H1 (cell line): ENCODE measurements at regions not wholly inside any gene's neighbourhood (a gene's known extent, or its start where the extent isn't known, plus 50 kb on each side); places are given as distances from the start of the nearest gene placed in this dataset.
A peak's percentile ranks its signal among the peaks of the same experiment; 100 is the strongest.

ENCODE experiments used
- CTCF ChIA-PET: fragments of 300-600 bp; sonication (Branson Sonifier 250); formaldehyde crosslinking; loops from one replicate; lab custom pipeline; 2021; ENCODE audit not compliant: partially characterized antibody; lab: Charles Lee
- POLR2A ChIA-PET: fragments of 300-600 bp; sonication (Branson Sonifier 250); formaldehyde crosslinking; loops from one replicate; lab custom pipeline; 2021; ENCODE audit warnings: inconsistent platforms; ENCODE audit not compliant: partially characterized antibody; lab: Charles Lee
- DNase-seq, 2 experiments: peaks; one replicate each; pipeline versions ENCODE4 v3.0.0 to v3.0.0-alpha.2; 2010 to 2022; ENCODE audit warnings: low spot score in 2 of 2, low read depth in 1 of 2, mixed read lengths in 1 of 2
- FAIRE-seq: peaks from 2 replicates; lab custom pipeline; 2011; peaks lifted over from hg19 to GRCh38; lab: Jason Lieb, UNC
- H2AFZ ChIP-seq: 2 replicates; pipeline ENCODE4 v1.8.1; 2012; ENCODE audit warnings: low read length, inconsistent platforms
- H2AK5ac ChIP-seq: 2 replicates; pipeline ENCODE4 v1.6.1; 2013; ENCODE audit warnings: low read depth, low read length
- H2BK120ac ChIP-seq: replicated peaks from 2 replicates; pipeline ENCODE3; 2013; ENCODE audit warnings: low read depth, low read length, inconsistent platforms
- H2BK12ac ChIP-seq: 2 replicates; pipeline ENCODE4 v1.6.1; 2013; ENCODE audit warnings: low read depth, low read length
- H2BK15ac ChIP-seq: 2 replicates; pipeline ENCODE4 v1.6.1; 2013; ENCODE audit warnings: low read length
- H2BK20ac ChIP-seq: 2 replicates; pipeline ENCODE4 v1.6.1; 2013; ENCODE audit warnings: low read length
- H2BK5ac ChIP-seq: 2 replicates; pipeline ENCODE4 v1.6.1; 2013; ENCODE audit warnings: low read depth, low read length
- H3K14ac ChIP-seq: 2 replicates; pipeline ENCODE4 v1.6.1; 2013; ENCODE audit warnings: inconsistent platforms; ENCODE audit not compliant: insufficient read length
- H3K18ac ChIP-seq: 2 replicates; pipeline ENCODE4 v1.6.1; 2013; ENCODE audit warnings: low read length; ENCODE audit errors: extremely low read depth
- H3K23ac ChIP-seq: 2 replicates; pipeline ENCODE4 v1.6.1; 2013; ENCODE audit warnings: inconsistent platforms; ENCODE audit not compliant: insufficient read length
- H3K23me2 ChIP-seq: 2 replicates; pipeline ENCODE4 v1.6.1; 2013; ENCODE audit warnings: low read depth, low read length
- H3K27ac ChIP-seq: 2 replicates; pipeline ENCODE4 v1.6.1; 2011; ENCODE audit warnings: low read depth, low read length, inconsistent platforms
- H3K27me3 ChIP-seq, 4 experiments: replicated peaks in 1 of 4; 1 replicate in 1 of 4; 2 replicates in 3 of 4; pipeline versions ENCODE4 v1.6.1 to v1.8.1; 2011 to 2013; ENCODE audit warnings: low read length in 3 of 4, mild to moderate bottlenecking in 3 of 4, inconsistent platforms in 2 of 4, mixed read lengths in 2 of 4, moderate library complexity in 1 of 4; ENCODE audit not compliant: control insufficient read depth in 3 of 4, insufficient read depth in 3 of 4; ENCODE audit errors: extremely low read depth in 1 of 4
- H3K36me3 ChIP-seq, 4 experiments: 2 replicates each; pipeline versions ENCODE4 v1.6.1 to v1.8.1; 2011 to 2013; ENCODE audit warnings: mild to moderate bottlenecking in 4 of 4, low read length in 3 of 4, moderate library complexity in 2 of 4, control low read depth in 1 of 4, inconsistent platforms in 1 of 4; ENCODE audit not compliant: insufficient read depth in 4 of 4, control insufficient read depth in 2 of 4
- H3K4ac ChIP-seq: replicated peaks from 2 replicates; pipeline ENCODE3; 2013; ENCODE audit warnings: low read length, low read depth, mixed read lengths, inconsistent platforms; ENCODE audit not compliant: insufficient read length
- H3K4me1 ChIP-seq, 4 experiments: replicated peaks in 1 of 4; 1 replicate in 1 of 4; 2 replicates in 3 of 4; pipeline versions ENCODE4 v1.6.1 to v1.8.1; 2011 to 2013; ENCODE audit warnings: low read length in 3 of 4, inconsistent platforms in 2 of 4, mixed read lengths in 1 of 4; ENCODE audit not compliant: insufficient read depth in 4 of 4, control insufficient read depth in 3 of 4
- H3K4me2 ChIP-seq, 2 experiments: 2 replicates each; pipeline versions ENCODE4 v1.6.1 to v1.8.1; 2011 to 2013; ENCODE audit warnings: low read depth in 2 of 2, low read length in 2 of 2, control low read depth in 1 of 2, inconsistent platforms in 1 of 2, mild to moderate bottlenecking in 1 of 2; ENCODE audit not compliant: insufficient read depth in 1 of 2
- H3K4me3 ChIP-seq, 4 experiments: fragments of 200-600, 300-600 bp in 1 of 4; sonication (generic), shearing (Covaris generic), sonication (Bioruptor Twin) in 1 of 4; 2 replicates each; pipeline versions ENCODE4 v1.5.1 to v1.8.1; 2011 to 2016; ENCODE audit warnings: low read length in 4 of 4, low read depth in 3 of 4, control low read depth in 2 of 4, inconsistent platforms in 2 of 4, mild to moderate bottlenecking in 2 of 4, mixed read lengths in 1 of 4, moderate library complexity in 1 of 4; ENCODE audit not compliant: insufficient read depth in 2 of 4; ENCODE audit errors: extremely low read depth in 1 of 4
- H3K56ac ChIP-seq: replicated peaks from 2 replicates; pipeline ENCODE3; 2013; ENCODE audit warnings: low read depth, mild to moderate bottlenecking, mixed read lengths, low read length, inconsistent platforms; ENCODE audit not compliant: insufficient read length
- H3K79me1 ChIP-seq: 2 replicates; pipeline ENCODE4 v1.6.1; 2013; ENCODE audit warnings: low read depth, low read length, control low read depth
- H3K79me2 ChIP-seq, 2 experiments: 2 replicates each; pipeline versions ENCODE4 v1.6.1 to v1.8.1; 2012 to 2013; ENCODE audit warnings: low read length in 2 of 2, mild to moderate bottlenecking in 2 of 2, inconsistent platforms in 1 of 2; ENCODE audit not compliant: insufficient read depth in 2 of 2, control insufficient read depth in 1 of 2
- H3K9ac ChIP-seq, 4 experiments: replicated peaks in 1 of 4; 1 replicate in 1 of 4; 2 replicates in 3 of 4; pipeline versions ENCODE4 v1.6.1 to v1.8.1; 2011 to 2013; ENCODE audit warnings: low read depth in 3 of 4, low read length in 3 of 4, control low read depth in 2 of 4, mild to moderate bottlenecking in 2 of 4, moderate library complexity in 2 of 4, inconsistent platforms in 1 of 4; ENCODE audit errors: extremely low read depth in 1 of 4
- H3K9me3 ChIP-seq, 2 experiments: 2 replicates each; pipeline versions ENCODE4 v1.6.1 to v1.8.1; 2012 to 2013; ENCODE audit warnings: mild to moderate bottlenecking in 2 of 2, moderate library complexity in 2 of 2, control low read depth in 1 of 2, inconsistent platforms in 1 of 2, low read depth in 1 of 2, low read length in 1 of 2, mixed read lengths in 1 of 2; ENCODE audit not compliant: insufficient read depth in 2 of 2
- H4K20me1 ChIP-seq, 2 experiments: replicated peaks in 1 of 2; 2 replicates each; pipeline versions ENCODE3 to v1.8.1; 2011 to 2013; ENCODE audit warnings: inconsistent platforms in 2 of 2, low read length in 2 of 2, mild to moderate bottlenecking in 1 of 2; ENCODE audit not compliant: insufficient read depth in 2 of 2, control insufficient read depth in 1 of 2
- H4K5ac ChIP-seq: 2 replicates; pipeline ENCODE4 v1.6.1; 2013; ENCODE audit warnings: low read length, low read depth, mixed read lengths, inconsistent platforms; ENCODE audit not compliant: insufficient read length
- H4K8ac ChIP-seq: 2 replicates; pipeline ENCODE4 v1.8.0; 2013; ENCODE audit warnings: mild to moderate bottlenecking, moderate library complexity, low read length, inconsistent platforms; ENCODE audit not compliant: insufficient read depth; ENCODE audit errors: extremely low read depth
- H4K91ac ChIP-seq: replicated peaks from 2 replicates; pipeline ENCODE3; 2013; ENCODE audit warnings: low read length, mixed read lengths, inconsistent platforms; ENCODE audit not compliant: insufficient read length
- ASH2L ChIP-seq: fragments of 200-600, 300-600 bp; sonication (generic); IDR thresholded peaks from one replicate; pipeline ENCODE4 v1.7.1; 2017; ENCODE audit warnings: low read length
- BRCA1 ChIP-seq: IDR thresholded peaks from 2 replicates; pipeline ENCODE4 v1.6.1; 2012; ENCODE audit warnings: low read depth, low read length, improper control_type of control experiment
- CBX5 ChIP-seq: fragments of 300-800, 300-1000 bp; sonication (generic); IDR thresholded peaks from 2 replicates; pipeline ENCODE4 v1.7.1; 2016; ENCODE audit warnings: antibody characterized with exemption, low read length, low read depth
- CHD1 ChIP-seq: IDR thresholded peaks from 2 replicates; pipeline ENCODE4 v1.6.1; 2012; ENCODE audit warnings: low read depth, low read length, improper control_type of control experiment
- CHD2 ChIP-seq: IDR thresholded peaks from 2 replicates; pipeline ENCODE4 v1.6.1; 2012; ENCODE audit warnings: low read length, improper control_type of control experiment
- CTBP2 ChIP-seq: IDR thresholded peaks from 2 replicates; pipeline ENCODE4 v1.7.0; 2011; ENCODE audit warnings: borderline replicate concordance, mild to moderate bottlenecking, moderate library complexity, mixed read lengths, low read length; ENCODE audit not compliant: insufficient read depth, insufficient read length
- EGR1 ChIP-seq: IDR thresholded peaks from 2 replicates; pipeline ENCODE4 v1.6.1; 2011; ENCODE audit warnings: low read depth, low read length, borderline replicate concordance
- FOSL1 ChIP-seq: IDR thresholded peaks from 2 replicates; pipeline ENCODE4 v1.6.1; 2011; ENCODE audit warnings: mild to moderate bottlenecking, low read depth, low read length, moderate library complexity; ENCODE audit not compliant: insufficient read depth
- MAFK ChIP-seq: IDR thresholded peaks from 2 replicates; pipeline ENCODE4 v1.6.1; 2012; ENCODE audit warnings: low read depth, mild to moderate bottlenecking, improper control_type of control experiment, low read length
- MAX ChIP-seq: IDR thresholded peaks from 2 replicates; pipeline ENCODE4 v1.6.1; 2012; ENCODE audit warnings: inconsistent platforms
- NRF1 ChIP-seq: IDR thresholded peaks from 2 replicates; pipeline ENCODE4 v1.6.1; 2011; ENCODE audit warnings: mild to moderate bottlenecking, low read depth, low read length, improper control_type of control experiment
- PHF8 ChIP-seq: fragments of 200-600 bp; sonication (generic); conservative IDR thresholded peaks from 2 replicates; pipeline ENCODE4 v1.7.1; 2012; ENCODE audit warnings: low read depth, mild to moderate bottlenecking, inconsistent platforms, low read length, moderate library complexity
- SUZ12 ChIP-seq: fragments of 200-600 bp; sonication (generic); IDR thresholded peaks from 2 replicates; pipeline ENCODE4 v1.6.1; 2012; ENCODE audit warnings: mild to moderate bottlenecking, inconsistent platforms, low read length, moderate library complexity, mixed read lengths
- TEAD4 ChIP-seq: IDR thresholded peaks from 2 replicates; pipeline ENCODE4 v1.6.1; 2012; ENCODE audit warnings: low read depth, low read length, inconsistent platforms, mixed read lengths
- YY1 ChIP-seq: IDR thresholded peaks from 2 replicates; pipeline ENCODE4 v1.6.1; 2011; ENCODE audit warnings: low read depth, mild to moderate bottlenecking, low read length
- WGBS, 2 experiments: shearing (Covaris generic) in 1 of 2; methylation state at CpG; one replicate each; pipeline versions ENCODE4 v1.1.6 to v1.1.7; 2013 to 2015; ENCODE audit warnings: low lambda C conversion rate in 2 of 2, mixed read lengths in 2 of 2, inconsistent platforms in 1 of 2, low coverage in 1 of 2, missing lambda C conversion rate in 1 of 2; ENCODE audit not compliant: insufficient replicate concordance in 2 of 2, insufficient coverage in 1 of 2, insufficient read length in 1 of 2; ENCODE audit errors: extremely low coverage in 1 of 2, missing lambda C conversion rate in 1 of 2; 5-methylcytosine and 5-hydroxymethylcytosine counted together

- peak; percentile 34 to 87 for DNase-seq
- TF ChIP-seq NRF1 (no peak), CTBP2 (no peak), FOSL1 (no peak), BRCA1 (no peak), TEAD4 (no peak), CHD2 (no peak), CHD1 (no peak), SUZ12 (no peak), MAX (0 out of 2 replicates have a peak, but pooled peaks have one; percentile 30), PHF8 (no peak), EGR1 (no peak), CBX5 (no peak), YY1 (no peak), MAFK (no peak), ASH2L (no peak)
Measured at GRCh38 chr5:107248066-107248695, 422.6 kb downstream of the EFNA5 start.

More at GRCh38 chr5:107248066-107248695, 422.6 kb downstream of the EFNA5 start:
- Histone ChIP-seq H3K4me2 (no peak overlapping the region), H3K23me2 (no peaks in the 10 kb centered on the region), H3K4ac (no peak overlapping the region), H3K23ac (no peak overlapping the region), H3K4me3 (no peak overlapping the region), H2BK12ac (no peak overlapping the region), H3K27me3 (no peaks in the 10 kb centered on the region), H2BK120ac (no peak overlapping the region), H3K18ac (no peak overlapping the region), H3K9me3 (no peaks in the 10 kb centered on the region), H3K9ac (no peak overlapping the region), H3K27ac (no peak overlapping the region), H4K5ac (no peak overlapping the region), H4K8ac (no peak overlapping the region), H2AK5ac (no peak overlapping the region), H3K4me1 (no peaks in the 10 kb centered on the region; a peak in 1 of 7 replicates), H4K20me1 (no peaks in the 10 kb centered on the region), H2BK5ac (no peak overlapping the region), H2BK20ac (no peak overlapping the region), H3K36me3 (no peaks in the 10 kb centered on the region), H4K91ac (no peak overlapping the region), H2AFZ (no peak overlapping the region), H3K14ac (no peak overlapping the region), H3K79me2 (no peaks in the 10 kb centered on the region), H2BK15ac (no peak overlapping the region), H3K56ac (no peak overlapping the region), H3K79me1 (no peaks in the 10 kb centered on the region)
- ChIA-PET CTCF (interaction anchor here (0.6 to 3.5 kb wide), 41 partner anchors 9 to 1666 kb away, joined by 3 to 31 read pairs (median 3); no protein-coding TSS in a partner anchor), POLR2A (no interaction called here)
- peak; percentile 85 for FAIRE-seq
- WGBS, 2 experiments = 60% methylated on average over 10 of the region's 10 CpGs; no CpG with 5 or more reads in 1 of the 2 experiments
